MM.1S (cell line): ENCODE measurements at regions not wholly inside any gene's neighbourhood (a gene's known extent, or its start where the extent isn't known, plus 50 kb on each side); places are given as distances from the start of the nearest gene placed in this dataset.

Source experiments
- DNase-seq: peaks from one replicate; pipeline ENCODE4 v3.0.0-alpha.2; 2015
- H2AFZ ChIP-seq: fragments of 300-600 bp; sonication (generic); 2 replicates; pipeline ENCODE4 v1.6.0; 2016; ENCODE audit warnings: antibody characterized with exemption, low read length
- H3F3A ChIP-seq: fragments of 300-600 bp; sonication (generic); 2 replicates; pipeline ENCODE4 v1.6.1; 2016; ENCODE audit warnings: mild to moderate bottlenecking, antibody characterized with exemption, low read length, moderate library complexity, mixed read lengths; ENCODE audit not compliant: insufficient read depth
- H3K27ac ChIP-seq: fragments of 300-600 bp; sonication (generic); 2 replicates; pipeline ENCODE4 v1.5.1; 2016; ENCODE audit warnings: mild to moderate bottlenecking, low read length
- H3K27me3 ChIP-seq: fragments of 300-600 bp; sonication (generic); replicated peaks from 2 replicates; pipeline ENCODE4 v1.6.0; 2016; ENCODE audit warnings: low read length; ENCODE audit not compliant: insufficient read depth
- H3K36me3 ChIP-seq: fragments of 300-600 bp; sonication (generic); replicated peaks from 2 replicates; pipeline ENCODE4 v1.6.1; 2016; ENCODE audit warnings: mild to moderate bottlenecking, low read length, mixed read lengths; ENCODE audit not compliant: insufficient read depth
- H3K4me1 ChIP-seq: fragments of 300-600 bp; sonication (generic); 2 replicates; pipeline ENCODE4 v1.6.1; 2016; ENCODE audit warnings: low read length, mixed read lengths
- H3K4me2 ChIP-seq: fragments of 300-600 bp; sonication (generic); 2 replicates; pipeline ENCODE4 v1.6.0; 2016; ENCODE audit warnings: low read depth, low read length
- H3K4me3 ChIP-seq: fragments of 300-600 bp; sonication (generic); 2 replicates; pipeline ENCODE4 v1.5.1; 2016; ENCODE audit warnings: low read length, mixed read lengths
- H3K79me2 ChIP-seq: fragments of 300-600 bp; sonication (generic); 2 replicates; pipeline ENCODE4 v1.6.1; 2016; ENCODE audit warnings: mixed run types, low read length, mixed read lengths
- H3K9ac ChIP-seq: fragments of 300-600 bp; sonication (generic); 2 replicates; pipeline ENCODE4 v1.6.1; 2016; ENCODE audit warnings: low read length, mixed read lengths
- H3K9me2 ChIP-seq: fragments of 300-600 bp; sonication (generic); replicated peaks from 2 replicates; pipeline ENCODE4 v1.6.1; 2016; ENCODE audit warnings: mild to moderate bottlenecking, low read length, mixed read lengths; ENCODE audit not compliant: insufficient read depth
- H3K9me3 ChIP-seq: fragments of 300-600 bp; sonication (generic); replicated peaks from 2 replicates; pipeline ENCODE4 v1.6.1; 2016; ENCODE audit warnings: mild to moderate bottlenecking, low read length, mixed read lengths; ENCODE audit not compliant: insufficient read depth
- H4K20me1 ChIP-seq: fragments of 300-600 bp; sonication (generic); 2 replicates; pipeline ENCODE4 v1.6.1; 2016; ENCODE audit warnings: mild to moderate bottlenecking, low read length, moderate library complexity, mixed read lengths; ENCODE audit not compliant: insufficient read depth
- EZH2 ChIP-seq: fragments of 300-600 bp; sonication (generic); optimal IDR thresholded peaks from 2 replicates; pipeline ENCODE3; 2017; ENCODE audit warnings: low read depth, mild to moderate bottlenecking, antibody characterized with exemption, low read length, mixed read lengths
- EZH2phosphoT487 ChIP-seq: fragments of 300-600 bp; sonication (generic); IDR thresholded peaks from 2 replicates; pipeline ENCODE4 v1.6.1; 2018; ENCODE audit warnings: antibody characterized with exemption, low read length
- TF ChIP-seq, protein P1 (sequence below): fragments of 300-600 bp; sonication (generic); IDR thresholded peaks from 2 replicates; pipeline ENCODE4 v1.5.1; 2016; ENCODE audit warnings: antibody characterized with exemption, low read length, mixed read lengths

DNA sequence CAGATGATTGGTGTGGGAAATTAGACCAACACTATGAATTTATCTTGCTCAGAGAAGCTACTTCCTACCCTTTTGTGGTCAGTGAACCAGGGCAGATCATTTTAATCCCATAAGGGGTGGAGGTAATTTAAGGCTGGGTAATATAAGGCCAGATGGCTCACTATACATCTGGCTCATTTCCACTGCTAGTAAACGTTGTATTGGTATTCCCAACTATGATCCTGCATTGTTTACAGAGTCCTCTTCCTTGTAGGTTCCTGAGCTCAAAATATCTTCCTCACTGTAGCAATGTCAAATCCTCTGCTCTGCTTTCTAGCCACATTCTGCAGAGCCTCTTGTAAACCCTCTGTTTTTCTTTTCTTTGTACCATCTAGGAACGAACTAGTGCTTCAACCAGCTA is 93.0 kb upstream of the MGAT4C start:
- Histone ChIP-seq H3K27ac (no peak overlapping the region), H3K4me1 (no peaks in the 10 kb centered on the region), H3K27me3 (no peaks in the 10 kb centered on the region), H3K36me3 (no peaks in the 10 kb centered on the region), H3K9me3 (no peaks in the 10 kb centered on the region; the same call in 1 of the 2 replicates), H4K20me1 (no peaks in the 10 kb centered on the region), H3K4me3 (no peak overlapping the region), H3K9ac (no peak overlapping the region), H3K79me2 (no peaks in the 10 kb centered on the region), H2AFZ (no peak overlapping the region), H3F3A (no peaks in the 10 kb centered on the region), H3K9me2 (no peaks in the 10 kb centered on the region), H3K4me2 (no peak overlapping the region)
- TF ChIP-seq EZH2 = no peak
- TF ChIP-seq, protein P1, sequence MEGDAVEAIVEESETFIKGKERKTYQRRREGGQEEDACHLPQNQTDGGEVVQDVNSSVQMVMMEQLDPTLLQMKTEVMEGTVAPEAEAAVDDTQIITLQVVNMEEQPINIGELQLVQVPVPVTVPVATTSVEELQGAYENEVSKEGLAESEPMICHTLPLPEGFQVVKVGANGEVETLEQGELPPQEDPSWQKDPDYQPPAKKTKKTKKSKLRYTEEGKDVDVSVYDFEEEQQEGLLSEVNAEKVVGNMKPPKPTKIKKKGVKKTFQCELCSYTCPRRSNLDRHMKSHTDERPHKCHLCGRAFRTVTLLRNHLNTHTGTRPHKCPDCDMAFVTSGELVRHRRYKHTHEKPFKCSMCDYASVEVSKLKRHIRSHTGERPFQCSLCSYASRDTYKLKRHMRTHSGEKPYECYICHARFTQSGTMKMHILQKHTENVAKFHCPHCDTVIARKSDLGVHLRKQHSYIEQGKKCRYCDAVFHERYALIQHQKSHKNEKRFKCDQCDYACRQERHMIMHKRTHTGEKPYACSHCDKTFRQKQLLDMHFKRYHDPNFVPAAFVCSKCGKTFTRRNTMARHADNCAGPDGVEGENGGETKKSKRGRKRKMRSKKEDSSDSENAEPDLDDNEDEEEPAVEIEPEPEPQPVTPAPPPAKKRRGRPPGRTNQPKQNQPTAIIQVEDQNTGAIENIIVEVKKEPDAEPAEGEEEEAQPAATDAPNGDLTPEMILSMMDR = no peak
- no peak for TF ChIP-seq EZH2phosphoT487
- DNase-seq = no peak

- Histone ChIP-seq H3K27ac (no peak overlapping the region), H3K27me3 (no peaks in the 10 kb centered on the region), H3K36me3 (no peaks in the 10 kb centered on the region), H3K4me3 (no peak overlapping the region), H4K20me1 (no peaks in the 10 kb centered on the region), H3K9me3 (no peaks in the 10 kb centered on the region), H3F3A (no peaks in the 10 kb centered on the region), H3K9me2 (no peaks in the 10 kb centered on the region), H3K79me2 (no peaks in the 10 kb centered on the region), H2AFZ (no peak overlapping the region), H3K4me2 (no peak overlapping the region), H3K4me1 (no peaks in the 10 kb centered on the region), H3K9ac (no peak overlapping the region)
- DNase-seq = no peak
- TF ChIP-seq EZH2 = no peak
- TF ChIP-seq, protein P1 = no peak
Measured at GRCh38 chr12:86333955-86334522, 77.8 kb upstream of the MGAT4C start.

GRCh38 chr12:86331457-86331856 is 75.3 kb upstream of the MGAT4C start:
- no peak overlapping the region for H3K9ac ChIP-seq
- no peaks in the 10 kb centered on the region for H3F3A ChIP-seq
- H3K9me3 ChIP-seq = no peaks in the 10 kb centered on the region
- H3K4me1 ChIP-seq = no peaks in the 10 kb centered on the region
- 0 out of 2 replicates have a peak, but pooled peaks cover 3% of the 10 kb centered on the region for H3K9me2 ChIP-seq
- no peak for DNase-seq
- H3K4me3 ChIP-seq = no peak overlapping the region
- no peak overlapping the region for H2AFZ ChIP-seq
- H4K20me1 ChIP-seq = no peaks in the 10 kb centered on the region
- no peaks in the 10 kb centered on the region for H3K27me3 ChIP-seq
- no peak overlapping the region for H3K27ac ChIP-seq
- H3K79me2 ChIP-seq = no peaks in the 10 kb centered on the region
- TF ChIP-seq EZH2 (no peak), EZH2phosphoT487 (no peak)
- TF ChIP-seq, protein P1 = no peak
- H3K36me3 ChIP-seq = no peaks in the 10 kb centered on the region
- H3K4me2 ChIP-seq = no peak overlapping the region
